HG03342 (cell line): ENCODE measurements at regions not wholly inside any gene's neighbourhood (a gene's known extent, or its start where the extent isn't known, plus 50 kb on each side); places are given as distances from the start of the nearest gene placed in this dataset.
"Not testable (repeated sequence)": the region's sequence is repeated elsewhere in the genome, so short reads cannot be mapped to it uniquely, and the experiment has no call there.

Source experiments
- ATAC-seq: cut with Tn5 transposase; IDR thresholded peaks from one replicate; pipeline ENCODE4 v1.9.1; 2021; ENCODE audit warnings: mild to moderate bottlenecking, moderate library complexity; ENCODE audit not compliant: unreplicated experiment

- no peak for ATAC-seq
Measured at GRCh38 chr11:95652002-95652472, 137.5 kb downstream of the FAM76B start.

- no peak for ATAC-seq
Measured at GRCh38 chr11:95650276-95650675, 139.3 kb downstream of the FAM76B start.

DNA sequence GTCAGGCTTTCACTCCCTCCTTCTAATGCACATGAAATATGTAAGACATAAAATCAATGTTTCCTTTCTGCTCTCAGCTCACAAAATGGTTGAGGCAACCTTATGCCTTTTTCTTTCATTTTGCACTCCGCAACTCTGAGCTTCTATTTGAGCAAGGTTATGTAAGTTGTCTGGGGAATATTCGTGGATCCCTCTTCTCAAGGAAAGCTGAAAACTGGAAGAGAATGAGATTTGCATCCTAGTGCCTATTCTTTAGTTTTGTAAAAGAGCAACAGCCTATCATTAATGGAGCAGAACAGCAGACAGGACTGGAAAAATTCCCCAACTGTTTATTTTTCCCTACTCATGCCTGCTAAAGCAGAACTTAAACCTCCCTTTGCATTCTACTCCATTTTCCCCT, 141.7 kb downstream of the FAM76B start:
- ATAC-seq, result no peak

DNA sequence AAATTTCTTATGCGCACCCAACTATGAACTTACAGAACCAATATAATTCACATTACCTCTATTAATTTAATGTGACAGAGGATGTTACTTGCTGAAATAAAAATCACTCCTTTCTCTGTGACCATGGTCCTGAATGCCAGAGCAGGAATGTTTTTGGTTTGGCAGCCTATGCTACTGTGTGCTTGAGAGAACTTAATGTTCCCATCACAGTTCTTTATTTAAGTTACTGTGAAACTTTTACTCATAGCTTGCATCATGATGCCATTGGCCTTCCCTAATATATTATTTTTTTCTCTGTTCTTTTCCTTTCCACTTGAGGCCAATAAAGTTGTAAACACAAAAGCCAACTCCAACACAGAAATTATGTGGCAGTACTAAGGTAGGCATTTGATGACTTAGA, 142.2 kb downstream of the FAM76B start:
- no peak for ATAC-seq

DNA sequence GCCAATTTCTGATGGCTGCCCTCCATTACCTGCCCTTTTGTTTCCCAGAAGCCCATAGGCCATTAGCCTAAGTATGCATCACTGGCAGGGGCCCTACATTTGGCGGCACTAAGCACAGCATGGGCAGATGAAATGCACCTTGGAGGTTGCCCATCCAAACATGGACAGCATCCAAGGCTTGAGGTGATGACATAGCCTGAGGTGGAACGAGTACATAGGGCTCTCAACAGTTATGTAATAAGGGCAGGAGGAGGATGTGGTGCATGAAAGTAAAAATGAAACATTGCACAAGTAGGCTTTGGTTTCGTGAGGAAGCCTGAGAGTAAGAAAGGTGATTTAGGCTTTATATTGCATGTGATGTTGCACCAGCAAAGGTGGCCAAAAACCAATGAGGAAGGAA, 148.1 kb downstream of the FAM76B start:
- ATAC-seq, result peak; percentile 100

DNA sequence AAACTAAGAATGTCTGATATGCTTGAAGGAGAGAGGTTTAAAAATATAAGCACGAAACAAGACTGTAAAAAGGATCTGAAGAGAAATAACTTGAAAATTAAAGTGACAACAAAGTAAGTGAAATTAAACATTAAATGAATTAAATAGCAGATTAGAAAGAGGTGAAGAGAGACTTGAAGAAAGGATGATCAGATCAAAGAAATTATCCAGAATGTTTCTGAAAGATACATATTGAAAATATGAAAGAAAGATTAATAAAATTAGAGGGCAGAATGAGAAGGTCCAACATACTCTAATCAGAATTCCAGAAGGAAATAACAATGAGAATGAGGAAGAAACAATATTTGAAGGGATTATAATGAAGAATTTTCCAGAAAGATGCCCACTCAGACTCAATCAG, 151.1 kb downstream of the FAM76B start:
- no peak for ATAC-seq

- ATAC-seq, result no peak
Measured at GRCh38 chr11:95625164-95625900, 164.2 kb downstream of the FAM76B start.

DNA sequence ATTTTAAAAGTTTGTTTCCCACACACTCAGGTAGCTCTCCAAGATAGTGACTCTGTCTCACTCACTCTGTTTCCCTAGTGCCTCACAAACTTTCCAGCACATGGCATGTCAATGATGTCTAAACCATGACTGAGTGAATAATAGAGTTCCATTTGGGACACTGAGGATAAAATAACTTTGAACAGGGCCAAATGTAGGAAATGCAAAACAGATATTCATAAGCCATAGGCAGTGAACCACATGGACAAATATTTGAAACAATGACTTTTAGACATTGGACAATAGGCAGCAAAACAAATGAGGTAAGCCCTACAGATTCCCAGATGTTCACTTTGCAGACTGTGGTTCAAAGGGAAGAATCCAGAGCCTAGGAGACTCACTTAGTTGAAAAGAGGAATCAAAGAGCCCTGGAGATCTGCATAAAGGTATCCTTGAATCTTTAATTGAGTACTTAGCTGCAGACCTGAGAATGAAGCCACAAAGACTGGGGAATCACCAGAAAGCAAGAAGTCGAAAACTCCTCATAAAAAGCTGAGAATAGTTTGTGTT, 173.3 kb downstream of the FAM76B start:
- ATAC-seq, result no peak

DNA sequence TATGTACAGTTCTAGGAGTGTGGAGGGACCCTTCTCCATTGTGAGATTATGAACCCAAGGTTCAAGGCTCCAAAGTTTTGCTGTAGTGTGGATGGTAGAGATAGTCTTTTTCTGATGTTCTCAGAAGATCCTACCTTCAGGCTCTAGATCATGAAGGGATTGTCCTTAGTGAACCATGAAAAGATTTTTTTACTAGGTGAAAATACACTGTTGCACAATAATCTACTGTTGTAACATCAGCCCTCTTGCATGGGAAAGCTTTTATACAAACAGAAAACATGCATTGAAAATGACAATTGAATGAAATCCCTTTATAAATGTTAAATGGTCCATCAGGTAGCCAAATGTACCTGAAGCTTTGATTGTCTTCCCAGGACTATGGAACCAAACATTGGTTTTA, 177.8 kb downstream of the FAM76B start:
- no peak for ATAC-seq

DNA sequence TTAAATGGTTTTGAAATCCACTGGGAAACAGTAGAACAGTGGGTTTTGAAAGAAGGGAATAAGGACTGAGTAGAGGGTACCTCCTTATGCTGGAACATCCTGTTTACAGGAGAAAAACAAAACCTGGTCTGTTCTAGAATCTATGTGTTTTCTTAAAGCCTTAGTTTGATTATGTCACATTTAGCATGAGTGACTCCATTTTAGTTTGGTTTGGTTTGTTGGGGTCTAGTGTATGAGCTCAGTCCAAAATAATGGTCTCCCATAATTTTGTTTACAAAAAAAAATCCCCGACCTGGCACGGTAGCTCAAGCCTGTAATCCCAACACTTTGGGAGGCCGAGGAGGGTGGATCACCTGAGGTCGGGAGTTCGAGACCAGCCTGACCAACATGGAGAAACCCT, 179.4 kb downstream of the FAM76B start:
- ATAC-seq, result not testable (repeated sequence)

GRCh38 chr11:95608093-95608492, 181.5 kb downstream of the FAM76B start:
- no peak for ATAC-seq

DNA sequence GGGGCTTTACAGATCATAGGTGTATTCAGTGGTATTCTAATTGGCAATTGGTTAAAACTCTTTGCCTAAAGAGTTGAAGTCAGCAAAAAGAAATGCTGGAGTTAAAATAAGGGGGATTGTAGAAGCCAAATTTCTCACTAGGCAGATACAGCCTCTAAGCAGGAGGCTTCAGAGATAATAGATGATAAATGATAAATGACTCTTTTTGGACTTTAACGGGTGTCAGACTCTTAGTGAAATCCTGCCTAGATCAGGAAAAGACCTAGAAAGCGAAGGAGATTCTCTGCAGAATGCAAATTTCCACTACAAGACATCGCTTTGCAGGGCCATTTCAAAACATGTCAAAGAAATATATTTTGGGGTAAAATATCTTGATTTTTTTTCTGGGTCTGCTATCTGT, 182.8 kb downstream of the FAM76B start:
- no peak for ATAC-seq

DNA sequence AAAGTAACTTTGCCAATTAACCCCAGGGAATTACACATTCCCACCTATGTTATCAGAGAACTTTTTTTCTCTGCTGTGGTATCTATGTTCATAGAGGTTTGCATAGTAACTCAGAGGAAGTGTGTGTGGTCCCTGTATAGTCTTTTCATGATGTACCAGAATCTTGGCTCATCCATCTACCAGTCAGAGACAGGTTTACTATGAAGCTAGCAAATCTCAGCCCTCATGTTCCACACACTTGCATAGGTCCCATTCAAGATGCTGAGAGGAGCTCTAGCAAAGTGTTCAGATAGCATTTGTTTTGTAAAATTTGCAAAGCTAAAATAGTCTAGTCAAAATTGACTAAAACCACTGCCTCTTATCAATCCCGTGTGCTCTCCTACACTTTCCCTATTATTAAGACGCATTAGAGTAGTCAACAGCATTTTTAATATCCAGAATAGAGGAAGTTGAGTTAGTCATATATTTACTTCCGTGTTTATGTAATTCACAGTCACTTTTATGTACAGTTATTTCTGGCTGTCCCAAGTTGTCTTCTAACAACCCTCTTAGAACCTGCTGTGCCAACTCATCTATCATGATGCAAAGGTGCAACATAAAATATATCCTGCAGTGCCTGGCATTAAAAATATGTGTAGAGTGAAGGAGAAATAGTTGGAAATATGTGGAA, 184.2 kb downstream of the FAM76B start:
- no peak for ATAC-seq

DNA sequence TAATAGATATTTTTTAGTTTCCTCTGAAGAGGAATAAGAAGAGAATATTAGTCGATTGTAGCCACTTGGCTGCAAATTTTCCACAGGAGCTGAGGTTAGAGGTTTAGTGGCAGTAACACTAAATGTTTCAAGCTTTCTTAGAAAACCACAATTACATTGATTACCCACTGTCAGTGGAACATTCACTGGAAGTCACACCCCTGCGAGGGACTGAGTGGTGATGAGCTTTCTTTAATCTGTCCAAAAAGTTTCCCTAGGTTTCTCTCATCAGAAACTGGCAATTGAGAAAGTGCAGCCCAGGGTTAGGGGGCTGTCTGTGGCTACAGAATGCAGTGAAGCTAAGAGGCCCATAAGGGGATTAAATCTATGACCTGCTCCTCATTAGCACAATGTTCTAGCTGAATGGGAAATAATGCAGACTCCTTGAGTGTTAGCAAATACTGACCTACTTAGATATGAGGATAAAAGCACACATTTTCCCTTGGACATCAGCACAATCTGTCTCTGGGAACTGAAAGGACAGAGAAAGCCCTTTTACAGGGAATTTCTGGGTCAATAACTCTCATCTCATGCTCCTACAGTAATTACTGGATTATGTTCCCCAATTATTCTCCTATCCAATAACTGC, 189.5 kb downstream of the FAM76B start:
- no peak for ATAC-seq

DNA sequence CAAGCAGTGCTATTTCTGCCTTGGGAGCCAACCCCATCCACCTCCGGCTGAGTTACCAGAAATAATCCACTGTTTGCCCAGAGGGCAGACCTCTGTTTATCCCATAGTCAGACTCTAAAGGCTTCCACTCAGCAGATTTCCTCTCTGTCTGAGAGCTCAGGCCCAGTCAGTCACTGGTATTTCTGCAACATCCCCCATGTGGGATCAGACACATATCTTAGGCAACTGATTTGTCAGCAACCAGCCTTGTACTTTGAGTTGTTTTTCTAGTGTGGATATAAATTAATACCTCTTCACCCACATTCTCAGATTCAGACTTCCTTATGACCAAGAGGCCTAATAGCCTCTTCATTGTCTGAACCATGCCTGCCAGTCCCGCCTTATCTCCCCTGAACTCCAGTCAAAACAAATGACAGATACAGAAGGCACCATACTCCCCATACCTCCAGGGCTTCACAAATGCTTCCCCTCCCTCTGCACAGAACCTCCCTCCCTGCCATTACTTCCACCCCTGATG, 193.6 kb downstream of the FAM76B start:
- no peak for ATAC-seq

- no peak for ATAC-seq
Measured at GRCh38 chr11:95595541-95595940, 194.0 kb downstream of the FAM76B start.

GRCh38 chr11:95593111-95593510, 196.5 kb downstream of the FAM76B start:
- no peak for ATAC-seq

GRCh38 chr11:95592471-95592870, 197.1 kb downstream of the FAM76B start:
- no peak for ATAC-seq

DNA sequence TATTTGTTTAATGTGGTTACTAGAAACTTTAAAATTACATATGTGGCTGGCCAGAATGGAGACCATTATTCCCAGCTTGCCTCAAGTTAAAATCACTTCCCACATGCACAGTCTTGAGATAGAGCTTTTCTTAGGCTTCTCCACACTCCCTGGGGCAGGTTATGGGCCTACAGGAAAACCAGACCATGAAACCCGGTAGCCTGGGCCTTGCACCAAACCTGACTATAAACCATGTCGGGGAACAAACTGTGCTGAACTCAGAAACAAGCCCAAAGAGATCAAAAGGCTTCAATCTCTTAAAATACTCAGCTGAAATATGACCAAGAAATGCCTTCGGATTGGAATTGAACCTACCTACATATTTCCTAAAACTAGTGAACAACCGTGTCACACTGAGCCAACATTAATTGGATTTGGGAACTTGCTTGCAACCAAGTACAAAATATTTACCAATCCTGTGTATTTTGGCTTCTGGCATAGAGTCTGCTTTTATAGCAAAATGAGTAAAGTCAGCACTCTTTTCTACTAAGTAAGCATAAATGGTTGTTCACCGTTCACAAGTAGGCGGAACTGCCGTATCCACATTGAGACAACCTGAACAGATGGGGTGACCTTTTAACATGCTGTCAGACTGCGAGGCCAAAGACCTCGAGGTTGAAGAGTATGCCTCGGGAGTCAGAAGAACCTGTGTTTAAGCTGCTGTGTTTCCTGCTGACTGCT, 199.5 kb downstream of the FAM76B start:
- no peak for ATAC-seq

- no peak for ATAC-seq
Measured at GRCh38 chr11:95588821-95589220, 200.8 kb downstream of the FAM76B start.

GRCh38 chr11:95586661-95587060, 202.9 kb downstream of the FAM76B start:
- ATAC-seq, result no peak
